Suprapubic skin (tissue), 4 donors: ENCODE measurements at regions not wholly inside any gene's neighbourhood (a gene's known extent, or its start where the extent isn't known, plus 50 kb on each side); places are given as distances from the start of the nearest gene placed in this dataset.

Source experiments
- DNase-seq, 2 donors: peaks; one replicate each; pipeline ENCODE4 v3.0.0-alpha.2; 2019; ENCODE audit warnings: low spot score in 2 of 2
- H3K27ac ChIP-seq: fragments of 200-600 bp; sonication (generic); one replicate; pipeline ENCODE4 v1.5.1; 2019
- H3K27me3 ChIP-seq: fragments of 200-600 bp; sonication (generic); one replicate; pipeline ENCODE4 v1.5.1; 2019
- H3K36me3 ChIP-seq: fragments of 200-600 bp; sonication (generic); one replicate; pipeline ENCODE4 v1.5.1; 2019
- H3K4me1 ChIP-seq: fragments of 200-600 bp; sonication (generic); one replicate; pipeline ENCODE4 v1.5.1; 2019
- H3K4me3 ChIP-seq: fragments of 200-600 bp; sonication (generic); one replicate; pipeline ENCODE4 v1.5.1; 2019; ENCODE audit warnings: mild to moderate bottlenecking
- H3K9me3 ChIP-seq: fragments of 200-600 bp; sonication (generic); one replicate; pipeline ENCODE4 v1.5.1; 2019
- EP300 ChIP-seq: sonication (generic); formaldehyde crosslinking; IDR thresholded peaks from one replicate; pipeline ENCODE4 v1.6.1; 2017; ENCODE audit warnings: antibody characterized with exemption
- POLR2A ChIP-seq, 2 donors: fragments of 450-650 bp; IDR thresholded peaks; one replicate each; pipeline ENCODE4 v1.6.1; 2017; ENCODE audit warnings: antibody characterized with exemption in 2 of 2, mild to moderate bottlenecking in 2 of 2, moderate library complexity in 2 of 2
- POLR2AphosphoS5 ChIP-seq, 3 donors: sonication (generic); formaldehyde crosslinking; IDR thresholded peaks; one replicate each; pipeline ENCODE4 v1.6.1; 2017; ENCODE audit warnings: antibody characterized with exemption in 3 of 3
- WGBS: methylation state at CpG from one replicate; pipeline ENCODE4 v1.1.5; 2018; 5-methylcytosine and 5-hydroxymethylcytosine counted together
- TF ChIP-seq, protein P1 (sequence below), 2 donors: fragments of 200-600 bp in 1 of 2; fragments of 450-650 bp in 1 of 2; sonication (generic) in 1 of 2; IDR thresholded peaks; one replicate each; pipeline ENCODE4 v1.5.1; 2016 to 2019; ENCODE audit warnings: antibody characterized with exemption in 2 of 2, mild to moderate bottlenecking in 1 of 2, moderate library complexity in 1 of 2

DNA sequence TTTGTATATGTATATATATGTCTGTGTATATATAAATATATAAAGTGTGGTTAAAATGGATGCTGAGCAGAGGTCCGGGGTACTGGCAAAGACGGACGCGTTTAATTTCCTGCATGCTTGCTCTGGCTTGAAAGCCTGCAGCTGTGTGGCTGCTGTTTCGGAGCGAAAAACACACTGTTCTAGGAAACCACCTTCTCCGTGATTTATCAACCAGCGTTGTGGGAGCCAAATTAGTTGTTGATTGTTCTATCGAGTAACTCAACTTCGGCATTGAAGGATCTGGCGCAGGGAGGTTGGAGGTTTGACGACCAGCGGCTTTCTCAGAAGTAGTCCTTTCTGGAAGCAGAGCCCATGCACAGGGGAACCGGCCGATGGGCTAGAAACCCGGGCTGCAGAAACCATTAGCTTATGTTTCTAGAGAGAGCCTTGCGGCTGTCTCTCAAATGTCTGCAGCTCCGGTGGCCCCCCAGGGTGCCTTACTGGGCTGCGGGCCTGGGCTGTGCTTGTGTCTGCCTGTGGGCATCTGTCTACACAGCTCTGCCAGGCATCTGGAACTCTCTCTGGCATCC, 81.8 kb downstream of the EDN3 start:
- Histone ChIP-seq H3K9me3 (no peaks in the 10 kb centered on the region), H3K4me1 (peaks cover 7% of the 10 kb centered on the region), H3K36me3 (no peaks in the 10 kb centered on the region), H3K4me3 (no peak overlapping the region), H3K27me3 (peaks cover 55% of the 10 kb centered on the region), H3K27ac (no peak overlapping the region)
- DNase-seq: no peak
- TF ChIP-seq EP300: no peak
- no peak for TF ChIP-seq POLR2AphosphoS5 (IDR thresholded peaks at IDR 0.05)
- TF ChIP-seq, protein P1, sequence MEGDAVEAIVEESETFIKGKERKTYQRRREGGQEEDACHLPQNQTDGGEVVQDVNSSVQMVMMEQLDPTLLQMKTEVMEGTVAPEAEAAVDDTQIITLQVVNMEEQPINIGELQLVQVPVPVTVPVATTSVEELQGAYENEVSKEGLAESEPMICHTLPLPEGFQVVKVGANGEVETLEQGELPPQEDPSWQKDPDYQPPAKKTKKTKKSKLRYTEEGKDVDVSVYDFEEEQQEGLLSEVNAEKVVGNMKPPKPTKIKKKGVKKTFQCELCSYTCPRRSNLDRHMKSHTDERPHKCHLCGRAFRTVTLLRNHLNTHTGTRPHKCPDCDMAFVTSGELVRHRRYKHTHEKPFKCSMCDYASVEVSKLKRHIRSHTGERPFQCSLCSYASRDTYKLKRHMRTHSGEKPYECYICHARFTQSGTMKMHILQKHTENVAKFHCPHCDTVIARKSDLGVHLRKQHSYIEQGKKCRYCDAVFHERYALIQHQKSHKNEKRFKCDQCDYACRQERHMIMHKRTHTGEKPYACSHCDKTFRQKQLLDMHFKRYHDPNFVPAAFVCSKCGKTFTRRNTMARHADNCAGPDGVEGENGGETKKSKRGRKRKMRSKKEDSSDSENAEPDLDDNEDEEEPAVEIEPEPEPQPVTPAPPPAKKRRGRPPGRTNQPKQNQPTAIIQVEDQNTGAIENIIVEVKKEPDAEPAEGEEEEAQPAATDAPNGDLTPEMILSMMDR (IDR thresholded peaks at IDR 0.05): no peak
- no peak for TF ChIP-seq POLR2A (IDR thresholded peaks at IDR 0.05)
- WGBS: 33% methylated on average over 18 of the region's 19 CpGs

DNA sequence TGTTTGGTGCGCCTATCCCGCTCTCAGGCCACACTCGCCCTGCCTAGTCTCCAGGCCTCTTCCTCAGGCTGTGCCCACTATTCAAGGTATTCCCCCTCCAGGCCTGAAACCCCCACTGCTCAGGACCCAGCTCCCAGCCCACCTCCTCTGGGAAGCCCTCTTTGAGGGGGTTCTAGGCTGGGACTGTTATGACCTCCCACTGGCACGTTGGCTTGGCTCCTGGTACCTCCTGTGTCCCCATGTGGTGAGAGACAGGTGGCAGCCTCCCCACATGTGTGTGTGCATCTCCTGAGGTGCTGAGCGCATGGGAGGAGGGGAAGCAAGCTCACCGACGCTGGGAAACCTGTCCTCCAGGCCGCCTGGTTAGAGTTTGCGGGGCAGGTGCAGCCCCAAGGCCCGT, 82.5 kb downstream of the EDN3 start:
- Histone ChIP-seq H3K27ac (no peak overlapping the region), H3K4me1 (peaks cover 7% of the 10 kb centered on the region), H3K36me3 (no peaks in the 10 kb centered on the region), H3K27me3 (peaks cover 58% of the 10 kb centered on the region), H3K9me3 (no peaks in the 10 kb centered on the region), H3K4me3 (no peak overlapping the region)
- TF ChIP-seq, protein P1 (IDR thresholded peaks at IDR 0.05): no peak
- no peak for TF ChIP-seq EP300
- no peak for TF ChIP-seq POLR2A (IDR thresholded peaks at IDR 0.05)
- no peak for TF ChIP-seq POLR2AphosphoS5 (IDR thresholded peaks at IDR 0.05)
- WGBS: 67% methylated on average over 3 of the region's 10 CpGs
- DNase-seq: no peak

DNA sequence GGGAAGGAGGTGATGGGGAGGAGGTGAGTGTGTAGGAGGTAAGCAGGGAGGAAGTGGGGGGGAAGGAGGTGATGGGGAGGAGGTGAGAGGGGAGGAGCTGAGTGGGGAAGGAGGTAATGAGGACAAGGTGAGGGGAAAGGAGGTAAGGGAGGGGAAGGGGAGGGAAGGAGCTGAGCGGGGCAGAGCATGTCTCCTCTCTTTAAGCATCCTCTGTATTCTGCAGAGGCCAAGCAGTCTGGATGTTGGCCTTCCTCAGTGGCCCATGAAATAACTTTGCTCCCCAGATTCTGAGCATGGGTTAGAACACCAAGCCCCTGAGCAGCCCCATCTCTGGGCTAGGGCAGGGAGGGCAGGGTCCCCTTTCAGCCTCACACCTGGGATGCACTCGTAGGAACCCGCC, 84.6 kb downstream of the EDN3 start:
- 68% methylated on average over 3 of the region's 3 CpGs for WGBS
- DNase-seq: no peak

GRCh38 chr20:59385480-59385879, 85.1 kb downstream of the EDN3 start:
- Histone ChIP-seq H3K9me3 (no peaks in the 10 kb centered on the region), H3K4me1 (peaks cover 7% of the 10 kb centered on the region), H3K36me3 (no peaks in the 10 kb centered on the region), H3K27me3 (peaks cover 53% of the 10 kb centered on the region), H3K4me3 (no peak overlapping the region), H3K27ac (no peak overlapping the region)
- WGBS: 33% methylated on average over 5 of the region's 5 CpGs
- TF ChIP-seq EP300 (no peak), POLR2A (IDR thresholded peaks at IDR 0.05) (no peak), POLR2AphosphoS5 (IDR thresholded peaks at IDR 0.05) (no peak)
- TF ChIP-seq, protein P1 (IDR thresholded peaks at IDR 0.05): no peak
- DNase-seq: no peak

More for the DNA sequence above, 84.6 kb downstream of the EDN3 start:
- Histone ChIP-seq H3K9me3 (no peaks in the 10 kb centered on the region), H3K4me3 (no peak overlapping the region), H3K27ac (no peak overlapping the region), H3K36me3 (no peaks in the 10 kb centered on the region), H3K27me3 (peaks cover 55% of the 10 kb centered on the region), H3K4me1 (peaks cover 7% of the 10 kb centered on the region)
- TF ChIP-seq POLR2A (IDR thresholded peaks at IDR 0.05): no peak
- no peak for TF ChIP-seq EP300
- TF ChIP-seq, protein P1 (IDR thresholded peaks at IDR 0.05): no peak
- no peak for TF ChIP-seq POLR2AphosphoS5 (IDR thresholded peaks at IDR 0.05)

GRCh38 chr20:59386809-59387208, 86.4 kb downstream of the EDN3 start:
- Histone ChIP-seq H3K9me3 (no peaks in the 10 kb centered on the region), H3K4me3 (no peak overlapping the region), H3K27me3 (peaks cover 43% of the 10 kb centered on the region), H3K27ac (no peak overlapping the region), H3K4me1 (peaks cover 7% of the 10 kb centered on the region), H3K36me3 (no peaks in the 10 kb centered on the region)
- no peak for TF ChIP-seq POLR2A (IDR thresholded peaks at IDR 0.05)
- TF ChIP-seq EP300: no peak
- TF ChIP-seq, protein P1 (IDR thresholded peaks at IDR 0.05): no peak
- TF ChIP-seq POLR2AphosphoS5 (IDR thresholded peaks at IDR 0.05): no peak
- DNase-seq: no peak
- 8% methylated on average over 2 of the region's 3 CpGs for WGBS
